ENCODE measurements at regions not wholly inside any gene's neighbourhood (a gene's known extent, or its start where the extent isn't known, plus 50 kb on each side); places are given as distances from the start of the nearest gene placed in this dataset.

DNA sequence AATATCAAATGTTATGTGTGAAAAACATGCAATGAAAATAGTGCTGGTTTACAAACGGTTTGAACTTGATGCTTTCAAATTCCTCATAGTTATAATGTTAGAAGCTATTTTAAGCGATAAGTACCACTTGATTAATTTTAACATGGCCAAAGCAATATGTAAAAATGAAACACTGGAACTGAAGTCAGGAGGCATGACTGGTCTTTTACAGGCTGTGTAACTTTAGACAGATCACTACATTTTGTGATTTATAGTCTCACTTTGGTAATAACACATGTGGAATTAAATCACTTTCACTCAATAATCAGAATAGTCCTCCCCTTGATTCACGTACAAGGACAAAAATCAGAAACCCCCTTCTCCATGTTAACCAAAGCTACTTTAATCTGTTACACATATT is 482.7 kb upstream of the NECTIN3 start:
- no peaks in the 10 kb centered on the region for H3K9me3 ChIP-seq (ENCODE audit: control insufficient read depth in 4 of 4, low read length in 3 of 4)
- H3K27me3 ChIP-seq (ENCODE audit: control insufficient read depth in 4 of 4, insufficient read depth in 4 of 4, low read length in 3 of 4), result no peaks in the 10 kb centered on the region
- H3K27ac ChIP-seq (ENCODE audit: low read depth in 1 of 2, low read length in 2 of 2), result no peak overlapping the region
- no peak overlapping the region for H3K4me3 ChIP-seq (ENCODE audit: low read depth in 1 of 3, low read length in 3 of 3)
- H3K9ac ChIP-seq (ENCODE audit: low read depth in 1 of 2, low read length in 2 of 2), result no peak overlapping the region
- no peaks in the 10 kb centered on the region for H3K36me3 ChIP-seq (ENCODE audit: control insufficient read depth in 4 of 4, insufficient read depth in 3 of 4, low read depth in 1 of 4, low read length in 3 of 4)
- H3K4me1 ChIP-seq (ENCODE audit: control insufficient read depth in 4 of 4, insufficient read depth in 4 of 4, low read length in 3 of 4), result no peaks in the 10 kb centered on the region
- 82% methylated on average over 3 of the region's 3 CpGs for WGBS
- no peak for DNase-seq (ENCODE audit: low spot score)
- TF ChIP-seq FOXA1 (IDR thresholded peaks at IDR 0.05), result no peak

DNA sequence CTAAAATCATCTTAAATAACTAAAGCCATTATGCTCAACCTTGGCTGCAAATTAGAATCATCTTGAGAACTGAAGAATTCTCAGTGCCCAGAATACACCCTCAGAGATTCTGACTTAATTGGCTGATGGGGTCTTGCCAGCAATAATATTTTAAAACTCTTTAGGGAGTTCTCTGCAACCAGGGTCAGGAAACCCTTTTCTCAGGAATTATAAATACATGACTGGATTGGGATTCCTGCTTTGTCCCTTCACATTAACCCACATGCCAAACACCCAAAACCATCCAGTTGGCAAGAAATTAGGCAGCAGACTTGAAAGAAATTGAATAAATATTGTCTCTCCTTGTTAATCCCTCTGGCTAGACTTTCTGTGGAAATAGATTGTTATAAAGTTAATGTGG is 482.3 kb upstream of the NECTIN3 start:
- no peaks in the 10 kb centered on the region for H3K36me3 ChIP-seq (ENCODE audit: control insufficient read depth in 4 of 4, insufficient read depth in 3 of 4, low read depth in 1 of 4, low read length in 3 of 4)
- no peak for TF ChIP-seq GABPA (IDR thresholded peaks at IDR 0.05 in 1 of 2, conservative IDR thresholded peaks at IDR 0.05 in 1 of 2)
- TF ChIP-seq, protein P1, sequence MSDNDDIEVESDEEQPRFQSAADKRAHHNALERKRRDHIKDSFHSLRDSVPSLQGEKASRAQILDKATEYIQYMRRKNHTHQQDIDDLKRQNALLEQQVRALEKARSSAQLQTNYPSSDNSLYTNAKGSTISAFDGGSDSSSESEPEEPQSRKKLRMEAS (IDR thresholded peaks at IDR 0.05), result no peak
- TF ChIP-seq FOXA1 (IDR thresholded peaks at IDR 0.05), result no peak
- TF ChIP-seq, protein P2, sequence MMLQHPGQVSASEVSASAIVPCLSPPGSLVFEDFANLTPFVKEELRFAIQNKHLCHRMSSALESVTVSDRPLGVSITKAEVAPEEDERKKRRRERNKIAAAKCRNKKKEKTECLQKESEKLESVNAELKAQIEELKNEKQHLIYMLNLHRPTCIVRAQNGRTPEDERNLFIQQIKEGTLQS (IDR thresholded peaks at IDR 0.05), result no peak
- no peak for TF ChIP-seq HNF4G (IDR thresholded peaks at IDR 0.05)
- TF ChIP-seq, protein P3, sequence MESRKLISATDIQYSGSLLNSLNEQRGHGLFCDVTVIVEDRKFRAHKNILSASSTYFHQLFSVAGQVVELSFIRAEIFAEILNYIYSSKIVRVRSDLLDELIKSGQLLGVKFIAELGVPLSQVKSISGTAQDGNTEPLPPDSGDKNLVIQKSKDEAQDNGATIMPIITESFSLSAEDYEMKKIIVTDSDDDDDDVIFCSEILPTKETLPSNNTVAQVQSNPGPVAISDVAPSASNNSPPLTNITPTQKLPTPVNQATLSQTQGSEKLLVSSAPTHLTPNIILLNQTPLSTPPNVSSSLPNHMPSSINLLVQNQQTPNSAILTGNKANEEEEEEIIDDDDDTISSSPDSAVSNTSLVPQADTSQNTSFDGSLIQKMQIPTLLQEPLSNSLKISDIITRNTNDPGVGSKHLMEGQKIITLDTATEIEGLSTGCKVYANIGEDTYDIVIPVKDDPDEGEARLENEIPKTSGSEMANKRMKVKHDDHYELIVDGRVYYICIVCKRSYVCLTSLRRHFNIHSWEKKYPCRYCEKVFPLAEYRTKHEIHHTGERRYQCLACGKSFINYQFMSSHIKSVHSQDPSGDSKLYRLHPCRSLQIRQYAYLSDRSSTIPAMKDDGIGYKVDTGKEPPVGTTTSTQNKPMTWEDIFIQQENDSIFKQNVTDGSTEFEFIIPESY (IDR thresholded peaks at IDR 0.05), result no peak
- TF ChIP-seq, protein P4, sequence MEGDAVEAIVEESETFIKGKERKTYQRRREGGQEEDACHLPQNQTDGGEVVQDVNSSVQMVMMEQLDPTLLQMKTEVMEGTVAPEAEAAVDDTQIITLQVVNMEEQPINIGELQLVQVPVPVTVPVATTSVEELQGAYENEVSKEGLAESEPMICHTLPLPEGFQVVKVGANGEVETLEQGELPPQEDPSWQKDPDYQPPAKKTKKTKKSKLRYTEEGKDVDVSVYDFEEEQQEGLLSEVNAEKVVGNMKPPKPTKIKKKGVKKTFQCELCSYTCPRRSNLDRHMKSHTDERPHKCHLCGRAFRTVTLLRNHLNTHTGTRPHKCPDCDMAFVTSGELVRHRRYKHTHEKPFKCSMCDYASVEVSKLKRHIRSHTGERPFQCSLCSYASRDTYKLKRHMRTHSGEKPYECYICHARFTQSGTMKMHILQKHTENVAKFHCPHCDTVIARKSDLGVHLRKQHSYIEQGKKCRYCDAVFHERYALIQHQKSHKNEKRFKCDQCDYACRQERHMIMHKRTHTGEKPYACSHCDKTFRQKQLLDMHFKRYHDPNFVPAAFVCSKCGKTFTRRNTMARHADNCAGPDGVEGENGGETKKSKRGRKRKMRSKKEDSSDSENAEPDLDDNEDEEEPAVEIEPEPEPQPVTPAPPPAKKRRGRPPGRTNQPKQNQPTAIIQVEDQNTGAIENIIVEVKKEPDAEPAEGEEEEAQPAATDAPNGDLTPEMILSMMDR (IDR thresholded peaks at IDR 0.05; ENCODE audit: low read depth, low read length, missing input control), result no peak
- TF ChIP-seq NR2F2 (IDR thresholded peaks at IDR 0.05), result no peak
- TF ChIP-seq, protein P5, sequence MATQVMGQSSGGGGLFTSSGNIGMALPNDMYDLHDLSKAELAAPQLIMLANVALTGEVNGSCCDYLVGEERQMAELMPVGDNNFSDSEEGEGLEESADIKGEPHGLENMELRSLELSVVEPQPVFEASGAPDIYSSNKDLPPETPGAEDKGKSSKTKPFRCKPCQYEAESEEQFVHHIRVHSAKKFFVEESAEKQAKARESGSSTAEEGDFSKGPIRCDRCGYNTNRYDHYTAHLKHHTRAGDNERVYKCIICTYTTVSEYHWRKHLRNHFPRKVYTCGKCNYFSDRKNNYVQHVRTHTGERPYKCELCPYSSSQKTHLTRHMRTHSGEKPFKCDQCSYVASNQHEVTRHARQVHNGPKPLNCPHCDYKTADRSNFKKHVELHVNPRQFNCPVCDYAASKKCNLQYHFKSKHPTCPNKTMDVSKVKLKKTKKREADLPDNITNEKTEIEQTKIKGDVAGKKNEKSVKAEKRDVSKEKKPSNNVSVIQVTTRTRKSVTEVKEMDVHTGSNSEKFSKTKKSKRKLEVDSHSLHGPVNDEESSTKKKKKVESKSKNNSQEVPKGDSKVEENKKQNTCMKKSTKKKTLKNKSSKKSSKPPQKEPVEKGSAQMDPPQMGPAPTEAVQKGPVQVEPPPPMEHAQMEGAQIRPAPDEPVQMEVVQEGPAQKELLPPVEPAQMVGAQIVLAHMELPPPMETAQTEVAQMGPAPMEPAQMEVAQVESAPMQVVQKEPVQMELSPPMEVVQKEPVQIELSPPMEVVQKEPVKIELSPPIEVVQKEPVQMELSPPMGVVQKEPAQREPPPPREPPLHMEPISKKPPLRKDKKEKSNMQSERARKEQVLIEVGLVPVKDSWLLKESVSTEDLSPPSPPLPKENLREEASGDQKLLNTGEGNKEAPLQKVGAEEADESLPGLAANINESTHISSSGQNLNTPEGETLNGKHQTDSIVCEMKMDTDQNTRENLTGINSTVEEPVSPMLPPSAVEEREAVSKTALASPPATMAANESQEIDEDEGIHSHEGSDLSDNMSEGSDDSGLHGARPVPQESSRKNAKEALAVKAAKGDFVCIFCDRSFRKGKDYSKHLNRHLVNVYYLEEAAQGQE (IDR thresholded peaks at IDR 0.05), result no peak
- no peak for TF ChIP-seq TAF1 (conservative IDR thresholded peaks at IDR 0.05)
- TF ChIP-seq YY1 (IDR thresholded peaks at IDR 0.05), result no peak
- no peak for TF ChIP-seq JUND (IDR thresholded peaks at IDR 0.05)
- TF ChIP-seq EGR1 (IDR thresholded peaks at IDR 0.05; ENCODE audit: low read depth in 2 of 2), result no peak
- no peak for TF ChIP-seq FOXA2 (IDR thresholded peaks at IDR 0.05)
- TF ChIP-seq HNF4A (conservative IDR thresholded peaks at IDR 0.05), result no peak
- no peak for TF ChIP-seq SP1 (IDR thresholded peaks at IDR 0.05)
- TF ChIP-seq RXRA (IDR thresholded peaks at IDR 0.05), result no peak
- H3K4me1 ChIP-seq (ENCODE audit: control insufficient read depth in 4 of 4, insufficient read depth in 4 of 4, low read length in 3 of 4), result no peaks in the 10 kb centered on the region
- no peak overlapping the region for H3K9ac ChIP-seq (ENCODE audit: low read depth in 1 of 2, low read length in 2 of 2)
- DNase-seq (ENCODE audit: low spot score), result no peak
- no peaks in the 10 kb centered on the region for H3K27me3 ChIP-seq (ENCODE audit: control insufficient read depth in 4 of 4, insufficient read depth in 4 of 4, low read length in 3 of 4)
- no peak overlapping the region for H3K27ac ChIP-seq (ENCODE audit: low read depth in 1 of 2, low read length in 2 of 2)
- H3K4me3 ChIP-seq (ENCODE audit: low read depth in 1 of 3, low read length in 3 of 3), result no peak overlapping the region
- H3K9me3 ChIP-seq (ENCODE audit: control insufficient read depth in 4 of 4, low read length in 3 of 4), result no peaks in the 10 kb centered on the region
